BJ (cell line): ENCODE measurements at regions not wholly inside any gene's neighbourhood (a gene's known extent, or its start where the extent isn't known, plus 50 kb on each side); places are given as distances from the start of the nearest gene placed in this dataset.

Source experiments
- CTCF ChIA-PET: fragments of 350-600 bp; formaldehyde crosslinking; extraction: SDS; loops from one replicate; lab custom pipeline; 2021; ENCODE audit warnings: antibody characterized with exemption, inconsistent platforms; lab: Yijun Ruan, JAX
- POLR2A ChIA-PET: fragments of 300-600 bp; sonication (Branson Sonifier 250); formaldehyde crosslinking; extraction: SDS; loops from one replicate; lab custom pipeline; 2021; ENCODE audit warnings: antibody characterized with exemption; lab: Charles Lee
- DNase-seq: peaks from one replicate; pipeline ENCODE4 v3.0.0-alpha.2; 2011; ENCODE audit warnings: low read depth
- H3K27me3 ChIP-seq: 2 replicates; pipeline ENCODE4 v1.6.0; 2011; ENCODE audit warnings: low read length; ENCODE audit not compliant: control insufficient read depth, insufficient read depth
- H3K36me3 ChIP-seq: 2 replicates; pipeline ENCODE4 v1.5.1; 2011; ENCODE audit warnings: low read length; ENCODE audit not compliant: control insufficient read depth, insufficient read depth
- H3K4me3 ChIP-seq: 2 replicates; pipeline ENCODE4 v1.5.1; 2011; ENCODE audit warnings: low read depth, mild to moderate bottlenecking, control low read depth, low read length
- TF ChIP-seq, protein P1 (sequence below): IDR thresholded peaks from 2 replicates; pipeline ENCODE4 v1.5.1; 2011; ENCODE audit warnings: low read depth, mild to moderate bottlenecking, control low read depth, inconsistent platforms, low read length, moderate library complexity; ENCODE audit not compliant: insufficient read depth

DNA sequence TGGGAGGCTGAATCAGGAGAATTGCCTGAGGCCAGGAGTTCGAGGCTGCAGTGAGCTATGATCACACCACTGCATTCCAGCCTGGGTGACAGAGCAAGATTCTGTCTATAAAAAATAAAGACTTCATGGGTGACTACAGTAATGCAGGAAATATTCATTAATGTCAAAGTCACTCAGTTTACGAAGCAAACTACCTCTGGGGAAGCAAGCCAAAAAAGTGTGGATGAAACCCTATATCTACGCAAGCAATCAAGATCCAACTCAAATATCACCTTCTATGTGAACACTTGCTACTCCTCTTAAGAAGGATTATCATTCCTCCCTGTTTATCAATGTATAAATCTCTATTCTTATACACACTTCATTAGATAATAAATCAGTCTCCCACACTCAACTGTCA lies 434.8 kb downstream of the SETD4 start:
- CTCF ChIA-PET: interaction anchor here (1.0 to 1.4 kb wide), 4 partner anchors 9 to 880 kb away, joined by 3 to 4 read pairs (median 3); no protein-coding TSS in a partner anchor
- DNase-seq: no peak
- TF ChIP-seq, protein P1, sequence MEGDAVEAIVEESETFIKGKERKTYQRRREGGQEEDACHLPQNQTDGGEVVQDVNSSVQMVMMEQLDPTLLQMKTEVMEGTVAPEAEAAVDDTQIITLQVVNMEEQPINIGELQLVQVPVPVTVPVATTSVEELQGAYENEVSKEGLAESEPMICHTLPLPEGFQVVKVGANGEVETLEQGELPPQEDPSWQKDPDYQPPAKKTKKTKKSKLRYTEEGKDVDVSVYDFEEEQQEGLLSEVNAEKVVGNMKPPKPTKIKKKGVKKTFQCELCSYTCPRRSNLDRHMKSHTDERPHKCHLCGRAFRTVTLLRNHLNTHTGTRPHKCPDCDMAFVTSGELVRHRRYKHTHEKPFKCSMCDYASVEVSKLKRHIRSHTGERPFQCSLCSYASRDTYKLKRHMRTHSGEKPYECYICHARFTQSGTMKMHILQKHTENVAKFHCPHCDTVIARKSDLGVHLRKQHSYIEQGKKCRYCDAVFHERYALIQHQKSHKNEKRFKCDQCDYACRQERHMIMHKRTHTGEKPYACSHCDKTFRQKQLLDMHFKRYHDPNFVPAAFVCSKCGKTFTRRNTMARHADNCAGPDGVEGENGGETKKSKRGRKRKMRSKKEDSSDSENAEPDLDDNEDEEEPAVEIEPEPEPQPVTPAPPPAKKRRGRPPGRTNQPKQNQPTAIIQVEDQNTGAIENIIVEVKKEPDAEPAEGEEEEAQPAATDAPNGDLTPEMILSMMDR: no peak

GRCh38 chr21:35624901-35625300 lies 435.4 kb downstream of the SETD4 start:
- CTCF ChIA-PET: interaction anchor here (0.7 to 1.4 kb wide), 5 partner anchors 9 to 879 kb away, joined by 3 to 4 read pairs (median 3); no protein-coding TSS in a partner anchor

More for the DNA sequence above, 434.8 kb downstream of the SETD4 start:
- Histone ChIP-seq H3K4me3 (no peak overlapping the region), H3K36me3 (no peaks in the 10 kb centered on the region), H3K27me3 (no peaks in the 10 kb centered on the region)
- POLR2A ChIA-PET: no interaction called here

DNA sequence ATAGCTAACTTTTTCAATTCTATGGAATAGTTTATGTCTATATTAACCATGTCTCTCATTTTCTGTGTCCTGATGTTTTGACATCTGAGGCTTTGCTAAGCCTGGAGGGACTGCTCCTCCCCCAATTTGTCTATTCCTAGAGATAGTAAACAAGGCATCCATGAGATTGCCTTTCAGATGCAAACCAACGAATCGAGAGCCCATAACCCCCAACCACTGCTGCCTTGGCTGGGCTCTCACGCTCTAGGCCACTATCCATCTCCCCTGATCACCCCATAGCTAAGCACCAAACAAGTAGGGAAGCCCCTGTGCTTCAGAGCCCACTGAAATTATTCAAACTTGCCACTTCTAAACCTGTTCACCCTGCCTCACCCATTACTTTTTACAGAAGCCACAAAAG lies 437.7 kb downstream of the SETD4 start:
- Histone ChIP-seq H3K4me3 (no peak overlapping the region), H3K27me3 (no peaks in the 10 kb centered on the region), H3K36me3 (no peaks in the 10 kb centered on the region)
- ChIA-PET POLR2A (no interaction called here), CTCF (interaction anchor here (0.7 kb wide), 1 partner anchor 695 kb away, joined by 3 read pairs; no protein-coding TSS in a partner anchor)
- DNase-seq: no peak
- TF ChIP-seq, protein P1: no peak

More at GRCh38 chr21:35624901-35625300, 435.4 kb downstream of the SETD4 start:
- Histone ChIP-seq H3K36me3 (no peaks in the 10 kb centered on the region), H3K27me3 (no peaks in the 10 kb centered on the region), H3K4me3 (no peak overlapping the region)
- POLR2A ChIA-PET: no interaction called here
- TF ChIP-seq, protein P1: no peak
- DNase-seq: no peak

GRCh38 chr21:35619184-35619583 lies 441.1 kb downstream of the SETD4 start:
- no peak for DNase-seq
- no peaks in the 10 kb centered on the region for H3K27me3 ChIP-seq

GRCh38 chr21:35617491-35617890 lies 442.8 kb downstream of the SETD4 start:
- Histone ChIP-seq H3K27me3 (no peaks in the 10 kb centered on the region), H3K36me3 (no peaks in the 10 kb centered on the region), H3K4me3 (no peak overlapping the region)
- no peak for DNase-seq
- TF ChIP-seq, protein P1: no peak
- CTCF ChIA-PET: interaction anchor here (0.6 to 1.8 kb wide), 5 partner anchors 13 to 506 kb away, joined by 3 to 10 read pairs (median 3); no protein-coding TSS in a partner anchor
- POLR2A ChIA-PET: no interaction called here

More at GRCh38 chr21:35619184-35619583, 441.1 kb downstream of the SETD4 start:
- POLR2A ChIA-PET: no interaction called here
- CTCF ChIA-PET: no interaction called here
- TF ChIP-seq, protein P1: no peak
- Histone ChIP-seq H3K36me3 (no peaks in the 10 kb centered on the region), H3K4me3 (no peak overlapping the region)
